Peyer's patch (tissue), 4 donors: ENCODE measurements at regions not wholly inside any gene's neighbourhood (a gene's known extent, or its start where the extent isn't known, plus 50 kb on each side); places are given as distances from the start of the nearest gene placed in this dataset.

Source experiments
- CTCF ChIP-seq, 6 experiments: fragments of 450-650 bp in 4 of 6; fragments of 200-600 bp in 2 of 6; sonication (generic) in 1 of 6; IDR thresholded peaks; one replicate each; pipeline ENCODE4 v1.5.1; 2017 to 2019; ENCODE audit warnings: antibody characterized with exemption in 6 of 6, mild to moderate bottlenecking in 3 of 6, moderate library complexity in 1 of 6
- POLR2A ChIP-seq, 2 donors: fragments of 450-650 bp; IDR thresholded peaks; one replicate each; pipeline ENCODE4 v1.5.1; 2017; ENCODE audit warnings: antibody characterized with exemption in 2 of 2, mild to moderate bottlenecking in 2 of 2, moderate library complexity in 2 of 2

GRCh38 chr18:71131918-71132317 lies 843.1 kb downstream of the SOCS6 start:
- no peak for TF ChIP-seq POLR2A (IDR thresholded peaks at IDR 0.05)
- no peak for TF ChIP-seq CTCF (IDR thresholded peaks at IDR 0.05)
